Naive thymus-derived CD4-positive, alpha-beta T cell (primary cell): ENCODE measurements at regions not wholly inside any gene's neighbourhood (a gene's known extent, or its start where the extent isn't known, plus 50 kb on each side); places are given as distances from the start of the nearest gene placed in this dataset.
A peak's percentile ranks its signal among the peaks of the same experiment; 100 is the strongest.
"Not testable (repeated sequence)": the region's sequence is repeated elsewhere in the genome, so short reads cannot be mapped to it uniquely, and the experiment has no call there.

Experiments used
- ATAC-seq: fragments of 150-1000 bp; cut with Tn5 transposase; 2 replicates; pipeline ENCODE4 v1.10.0; 2021; ENCODE audit warnings: mild to moderate bottlenecking, moderate library complexity
- CTCF ChIA-PET: fragments of 350-600 bp; sonication (Branson Sonifier 250); formaldehyde crosslinking; loops from one replicate; lab custom pipeline; 2021; ENCODE audit warnings: antibody characterized with exemption; lab: Charles Lee
- POLR2A ChIA-PET: fragments of 350-600 bp; sonication (Branson Sonifier 250); formaldehyde crosslinking; loops from one replicate; lab custom pipeline; 2021; ENCODE audit warnings: antibody characterized with exemption, inconsistent platforms; lab: Charles Lee
- DNase-seq, 9 donors: peaks; one replicate each; pipeline versions ENCODE4 v3.0.0 to v3.0.0-alpha.2; 2020 to 2022; ENCODE audit warnings: mixed read lengths in 1 of 9
- H3K27ac ChIP-seq: one replicate; pipeline ENCODE4 v1.7.0; 2013; ENCODE audit warnings: mild to moderate bottlenecking, low read depth, low read length, moderate library complexity
- H3K27me3 ChIP-seq, 2 donors: one replicate each; pipeline ENCODE4 v1.7.0; 2013; ENCODE audit warnings: low read length in 2 of 2, mild to moderate bottlenecking in 2 of 2, moderate library complexity in 2 of 2; ENCODE audit not compliant: control insufficient read depth in 2 of 2, insufficient read depth in 2 of 2
- H3K36me3 ChIP-seq, 3 experiments: 1 replicate in 2 of 3; 2 replicates in 1 of 3; pipeline ENCODE4 v1.7.0; 2013; ENCODE audit warnings: low read length in 3 of 3, mild to moderate bottlenecking in 3 of 3, moderate library complexity in 1 of 3; ENCODE audit not compliant: insufficient read depth in 3 of 3, control insufficient read depth in 2 of 3
- H3K4me1 ChIP-seq, 2 donors: one replicate each; pipeline ENCODE4 v1.7.0; 2013; ENCODE audit warnings: low read length in 2 of 2, mild to moderate bottlenecking in 2 of 2, moderate library complexity in 1 of 2; ENCODE audit not compliant: control insufficient read depth in 2 of 2, insufficient read depth in 2 of 2
- H3K4me3 ChIP-seq: 2 replicates; pipeline ENCODE4 v1.7.0; 2013; ENCODE audit warnings: mild to moderate bottlenecking, low read length
- H3K9me3 ChIP-seq, 3 experiments: 1 replicate in 2 of 3; 2 replicates in 1 of 3; pipeline ENCODE4 v1.7.0; 2013; ENCODE audit warnings: low read length in 3 of 3; ENCODE audit not compliant: control insufficient read depth in 2 of 3
- H3K27ac Mint-ChIP-seq, 9 donors: one replicate each; pipeline ENCODE4 v1.8.0; 2020 to 2022; ENCODE audit warnings: mixed read lengths in 9 of 9, mild to moderate bottlenecking in 8 of 9, moderate library complexity in 5 of 9, inconsistent platforms in 2 of 9
- H3K27me3 Mint-ChIP-seq, 5 donors: one replicate each; pipeline ENCODE4 v1.8.0; 2021 to 2022; ENCODE audit warnings: mixed read lengths in 5 of 5, mild to moderate bottlenecking in 1 of 5
- H3K36me3 Mint-ChIP-seq, 5 donors: one replicate each; pipeline ENCODE4 v1.8.0; 2020 to 2022; ENCODE audit warnings: mixed read lengths in 5 of 5, mild to moderate bottlenecking in 3 of 5, inconsistent platforms in 1 of 5
- H3K4me1 Mint-ChIP-seq, 7 donors: one replicate each; pipeline ENCODE4 v1.8.0; 2020 to 2022; ENCODE audit warnings: mixed read lengths in 7 of 7, mild to moderate bottlenecking in 3 of 7, inconsistent platforms in 1 of 7
- H3K4me3 Mint-ChIP-seq, 10 donors: one replicate each; pipeline ENCODE4 v1.8.0; 2020 to 2022; ENCODE audit warnings: mild to moderate bottlenecking in 10 of 10, mixed read lengths in 10 of 10, moderate library complexity in 6 of 10, inconsistent platforms in 2 of 10
- H3K9me3 Mint-ChIP-seq, 11 donors: one replicate each; pipeline ENCODE4 v1.8.0; 2020 to 2022; ENCODE audit warnings: mixed read lengths in 11 of 11, mild to moderate bottlenecking in 4 of 11, inconsistent platforms in 1 of 11, moderate library complexity in 1 of 11
- intact Hi-C, 2 donors: fragments of 100-400 bp; cut with micrococcal nuclease; formaldehyde crosslinking; loops; one replicate each; pipeline ENCODE4 v1.15.1; 2023

- ChIA-PET POLR2A (interaction anchor here (0.6 to 1.4 kb wide), 2 partner anchors 50 to 132 kb away, joined by 3 to 4 read pairs; no protein-coding TSS in a partner anchor), CTCF (interaction anchor here (1.1 kb wide), 1 partner anchor 9 kb away, joined by 3 read pairs; no protein-coding TSS in a partner anchor)
- peaks cover 9 to 61% of the 10 kb centered on the region in 2 donors for H3K4me1 ChIP-seq
- peaks cover 0 to 5% (median 0%) of the 10 kb centered on the region in 11 donors for H3K9me3 Mint-ChIP-seq
- no peaks in the 10 kb centered on the region for H3K27me3 Mint-ChIP-seq
- H3K36me3 ChIP-seq = no peaks in the 10 kb centered on the region
- H3K4me1 Mint-ChIP-seq = peaks cover 46 to 90% (median 76%) of the 10 kb centered on the region in 7 donors
- ATAC-seq = peak; percentile 44
- no peak overlapping the region for H3K27ac ChIP-seq
- H3K9me3 ChIP-seq = no peaks in the 10 kb centered on the region
- no peaks in the 10 kb centered on the region for H3K27me3 ChIP-seq
- H3K36me3 Mint-ChIP-seq = peaks cover 0 to 21% (median 5%) of the 10 kb centered on the region in 5 donors
- DNase-seq = peak in 1 of 9 donors; percentile 27
- no peak overlapping the region for H3K4me3 ChIP-seq
- H3K4me3 Mint-ChIP-seq = peak overlapping the region; percentile 0 to 79 (median 66)
- intact Hi-C loops = loop anchor here (1.0 to 5.0 kb wide), 3 partner anchors 13 to 37 kb away; no protein-coding TSS in a partner anchor
- peak overlapping the region in 8 of 9 donors; percentile 6 to 87 (median 54) for H3K27ac Mint-ChIP-seq
Observed at GRCh38 chr22:40094485-40094884, 83.2 kb upstream of the TNRC6B start.

GRCh38 chr22:40099887-40100286 lies 77.8 kb upstream of the TNRC6B start:
- H3K27me3 ChIP-seq, H3K27ac ChIP-seq, H3K36me3 ChIP-seq, H3K9me3 ChIP-seq, H3K9me3 Mint-ChIP-seq, H3K4me3 ChIP-seq, H3K4me3 Mint-ChIP-seq, H3K27me3 Mint-ChIP-seq, ATAC-seq, H3K27ac Mint-ChIP-seq, DNase-seq: not testable (repeated sequence)
- POLR2A ChIA-PET = interaction anchor here (1.6 kb wide), 1 partner anchor 56 kb away, joined by 5 read pairs; no protein-coding TSS in a partner anchor
- Mint-ChIP-seq H3K36me3 (peaks cover 0 to 25% (median 3%) of the 10 kb centered on the region in 5 donors), H3K4me1 (peaks cover 31 to 77% (median 63%) of the 10 kb centered on the region in 7 donors)
- CTCF ChIA-PET = interaction anchor here (0.6 to 0.7 kb wide), 2 partner anchors 36 to 184 kb away, joined by 3 read pairs; no protein-coding TSS in a partner anchor
- intact Hi-C loops = loop anchor here in 1 of 2 donors (2.0 kb wide), 1 partner anchor 13 kb away; no protein-coding TSS in a partner anchor
- H3K4me1 ChIP-seq = peaks cover 9 to 37% of the 10 kb centered on the region in 2 donors

GRCh38 chr22:40105755-40106154 lies 72.0 kb upstream of the TNRC6B start:
- peaks cover 0 to 3% (median 0%) of the 10 kb centered on the region in 11 donors for H3K9me3 Mint-ChIP-seq
- Histone ChIP-seq H3K27me3 (no peaks in the 10 kb centered on the region), H3K36me3 (no peaks in the 10 kb centered on the region), H3K27ac (no peak overlapping the region), H3K9me3 (no peaks in the 10 kb centered on the region), H3K4me3 (no peak overlapping the region), H3K4me1 (peaks cover 27 to 37% of the 10 kb centered on the region in 2 donors)
- no peak for DNase-seq
- H3K4me3 Mint-ChIP-seq = peak overlapping the region in 7 of 10 donors; percentile 10 to 91 (median 85)
- H3K4me1 Mint-ChIP-seq = peaks cover 48 to 90% (median 86%) of the 10 kb centered on the region in 7 donors
- ChIA-PET CTCF (no interaction called here), POLR2A (no interaction called here)
- H3K27me3 Mint-ChIP-seq = no peaks in the 10 kb centered on the region
- H3K36me3 Mint-ChIP-seq = peaks cover 0 to 24% (median 0%) of the 10 kb centered on the region in 5 donors
- H3K27ac Mint-ChIP-seq = peak overlapping the region in 8 of 9 donors; percentile 36 to 94 (median 77)
- intact Hi-C loops = loop anchor here in 1 of 2 donors (5.0 kb wide), 1 partner anchor 72 kb away; the partner anchor contains the start of gene TNRC6B
- no peak for ATAC-seq

GRCh38 chr22:40107244-40107643 lies 70.5 kb upstream of the TNRC6B start:
- Histone ChIP-seq H3K9me3 (no peaks in the 10 kb centered on the region), H3K27ac (peak overlapping the region; percentile 63), H3K27me3 (no peaks in the 10 kb centered on the region), H3K36me3 (no peaks in the 10 kb centered on the region), H3K4me1 (peaks cover 34 to 40% of the 10 kb centered on the region in 2 donors), H3K4me3 (peak overlapping the region; percentile 16)
- H3K27me3 Mint-ChIP-seq = no peaks in the 10 kb centered on the region
- H3K36me3 Mint-ChIP-seq = peaks cover 0 to 30% (median 0%) of the 10 kb centered on the region in 5 donors
- ATAC-seq (no peak), DNase-seq (no peak)
- intact Hi-C loops = loop anchor here in 1 of 2 donors (1.0 to 5.0 kb wide), 2 partner anchors 13 to 70 kb away; partner anchors contain the start of gene TNRC6B
- POLR2A ChIA-PET = interaction anchor here (0.9 to 1.4 kb wide), 5 partner anchors 11 to 238 kb away, joined by 3 to 4 read pairs (median 3); partner anchors contain the start of gene TNRC6B
- peaks cover 53 to 90% (median 86%) of the 10 kb centered on the region in 7 donors for H3K4me1 Mint-ChIP-seq
- CTCF ChIA-PET = interaction anchor here (1.1 kb wide), 1 partner anchor 11 kb away, joined by 6 read pairs; no protein-coding TSS in a partner anchor
- H3K27ac Mint-ChIP-seq = peak overlapping the region; percentile 36 to 94 (median 83)
- peaks cover 0 to 3% (median 0%) of the 10 kb centered on the region in 11 donors for H3K9me3 Mint-ChIP-seq
- H3K4me3 Mint-ChIP-seq = peak overlapping the region; percentile 65 to 91 (median 85)

- Histone ChIP-seq H3K27ac (peak overlapping the region; percentile 63), H3K9me3 (no peaks in the 10 kb centered on the region), H3K4me1 (peaks cover 34 to 45% of the 10 kb centered on the region in 2 donors), H3K36me3 (no peaks in the 10 kb centered on the region), H3K4me3 (peak overlapping the region; percentile 16), H3K27me3 (no peaks in the 10 kb centered on the region)
- Mint-ChIP-seq H3K27ac (peak overlapping the region; percentile 36 to 94 (median 83)), H3K9me3 (peaks cover 0 to 3% (median 0%) of the 10 kb centered on the region in 11 donors), H3K4me3 (peak overlapping the region; percentile 65 to 91 (median 85)), H3K36me3 (peaks cover 0 to 30% (median 0%) of the 10 kb centered on the region in 5 donors), H3K27me3 (no peaks in the 10 kb centered on the region), H3K4me1 (peaks cover 56 to 95% (median 91%) of the 10 kb centered on the region in 7 donors)
- ChIA-PET CTCF (interaction anchor here (1.1 kb wide), 1 partner anchor 12 kb away, joined by 6 read pairs; no protein-coding TSS in a partner anchor), POLR2A (interaction anchor here (0.9 to 1.4 kb wide), 5 partner anchors 10 to 237 kb away, joined by 3 to 4 read pairs (median 3); partner anchors contain the start of gene TNRC6B)
- DNase-seq (peak in 2 of 9 donors; percentile 19 to 32), ATAC-seq (peak; percentile 65)
- intact Hi-C loops = loop anchor here (1.0 to 5.0 kb wide), 4 partner anchors 8 to 69 kb away; partner anchors contain the start of gene TNRC6B (in 1 of the 2)
Observed at GRCh38 chr22:40107851-40108378, 69.8 kb upstream of the TNRC6B start.

GRCh38 chr22:40108396-40108795 lies 69.3 kb upstream of the TNRC6B start:
- Mint-ChIP-seq H3K9me3 (peaks cover 0 to 3% (median 0%) of the 10 kb centered on the region in 11 donors), H3K27ac (peak overlapping the region; percentile 36 to 94 (median 83)), H3K4me3 (peak overlapping the region; percentile 20 to 91 (median 85)), H3K27me3 (no peaks in the 10 kb centered on the region), H3K36me3 (peaks cover 0 to 27% (median 0%) of the 10 kb centered on the region in 5 donors), H3K4me1 (peaks cover 53 to 96% (median 91%) of the 10 kb centered on the region in 7 donors)
- Histone ChIP-seq H3K4me1 (peaks cover 34 to 49% of the 10 kb centered on the region in 2 donors), H3K27me3 (no peaks in the 10 kb centered on the region), H3K36me3 (no peaks in the 10 kb centered on the region), H3K27ac (peak overlapping the region; percentile 63), H3K4me3 (peak overlapping the region; percentile 16), H3K9me3 (no peaks in the 10 kb centered on the region)
- ATAC-seq (no peak), DNase-seq (no peak)
- ChIA-PET POLR2A (interaction anchor here (0.9 kb wide), 1 partner anchor 69 kb away, joined by 3 read pairs; the partner anchor contains the start of gene TNRC6B), CTCF (no interaction called here)
- intact Hi-C loops = loop anchor here (1.0 to 5.0 kb wide), 3 partner anchors 8 to 69 kb away; partner anchors contain the start of gene TNRC6B (in 1 of the 2)
